Suprapubic skin (tissue), 4 donors: ENCODE measurements at regions not wholly inside any gene's neighbourhood (a gene's known extent, or its start where the extent isn't known, plus 50 kb on each side); places are given as distances from the start of the nearest gene placed in this dataset.

Experiments
- DNase-seq, 2 donors: peaks; one replicate each; pipeline ENCODE4 v3.0.0-alpha.2; 2019; ENCODE audit warnings: low spot score in 2 of 2
- H3K27ac ChIP-seq: fragments of 200-600 bp; sonication (generic); one replicate; pipeline ENCODE4 v1.5.1; 2019
- H3K27me3 ChIP-seq: fragments of 200-600 bp; sonication (generic); one replicate; pipeline ENCODE4 v1.5.1; 2019
- H3K36me3 ChIP-seq: fragments of 200-600 bp; sonication (generic); one replicate; pipeline ENCODE4 v1.5.1; 2019
- H3K4me1 ChIP-seq: fragments of 200-600 bp; sonication (generic); one replicate; pipeline ENCODE4 v1.5.1; 2019
- H3K4me3 ChIP-seq: fragments of 200-600 bp; sonication (generic); one replicate; pipeline ENCODE4 v1.5.1; 2019; ENCODE audit warnings: mild to moderate bottlenecking
- H3K9me3 ChIP-seq: fragments of 200-600 bp; sonication (generic); one replicate; pipeline ENCODE4 v1.5.1; 2019
- CTCF ChIP-seq, 2 donors: fragments of 200-600 bp in 1 of 2; fragments of 450-650 bp in 1 of 2; sonication (generic) in 1 of 2; IDR thresholded peaks; one replicate each; pipeline ENCODE4 v1.5.1; 2016 to 2019; ENCODE audit warnings: antibody characterized with exemption in 2 of 2, mild to moderate bottlenecking in 1 of 2, moderate library complexity in 1 of 2
- EP300 ChIP-seq: sonication (generic); formaldehyde crosslinking; IDR thresholded peaks from one replicate; pipeline ENCODE4 v1.6.1; 2017; ENCODE audit warnings: antibody characterized with exemption
- POLR2A ChIP-seq, 2 donors: fragments of 450-650 bp; IDR thresholded peaks; one replicate each; pipeline ENCODE4 v1.6.1; 2017; ENCODE audit warnings: antibody characterized with exemption in 2 of 2, mild to moderate bottlenecking in 2 of 2, moderate library complexity in 2 of 2
- POLR2AphosphoS5 ChIP-seq, 3 donors: sonication (generic); formaldehyde crosslinking; IDR thresholded peaks; one replicate each; pipeline ENCODE4 v1.6.1; 2017; ENCODE audit warnings: antibody characterized with exemption in 3 of 3
- WGBS: methylation state at CpG from one replicate; pipeline ENCODE4 v1.1.5; 2018; 5-methylcytosine and 5-hydroxymethylcytosine counted together

- 91% methylated on average over 1 of the region's 1 CpG for WGBS
These were observed 129.6 kb downstream of the OLFM4 start for GRCh38 chr13:53158201-53158600.

GRCh38 chr13:53159431-53159830 is 130.8 kb downstream of the OLFM4 start:
- H3K27ac ChIP-seq = no peak overlapping the region
- TF ChIP-seq POLR2A (IDR thresholded peaks at IDR 0.05) (no peak), POLR2AphosphoS5 (IDR thresholded peaks at IDR 0.05) (no peak), EP300 (no peak), CTCF (IDR thresholded peaks at IDR 0.05) (no peak)
- H3K27me3 ChIP-seq = peaks cover 7% of the 10 kb centered on the region
- no peak for DNase-seq
- no peaks in the 10 kb centered on the region for H3K36me3 ChIP-seq
- no peaks in the 10 kb centered on the region for H3K4me1 ChIP-seq
- H3K9me3 ChIP-seq = no peaks in the 10 kb centered on the region
- no peak overlapping the region for H3K4me3 ChIP-seq
- 87% methylated on average over 1 of the region's 1 CpG for WGBS

More at GRCh38 chr13:53158201-53158600, 129.6 kb downstream of the OLFM4 start:
- no peaks in the 10 kb centered on the region for H3K9me3 ChIP-seq
- H3K4me1 ChIP-seq = no peaks in the 10 kb centered on the region
- no peak for DNase-seq
- H3K4me3 ChIP-seq = no peak overlapping the region
- H3K36me3 ChIP-seq = no peaks in the 10 kb centered on the region
- peaks cover 7% of the 10 kb centered on the region for H3K27me3 ChIP-seq
- no peak overlapping the region for H3K27ac ChIP-seq
- no peak for TF ChIP-seq POLR2A (IDR thresholded peaks at IDR 0.05)
- no peak for TF ChIP-seq CTCF (IDR thresholded peaks at IDR 0.05)
- no peak for TF ChIP-seq EP300
- no peak for TF ChIP-seq POLR2AphosphoS5 (IDR thresholded peaks at IDR 0.05)

GRCh38 chr13:53160211-53160610 is 131.6 kb downstream of the OLFM4 start:
- WGBS = 87% methylated on average over 7 of the region's 7 CpGs
- TF ChIP-seq CTCF (IDR thresholded peaks at IDR 0.05) = no peak
- TF ChIP-seq EP300 = no peak
- TF ChIP-seq POLR2A (IDR thresholded peaks at IDR 0.05) = no peak
- no peak for TF ChIP-seq POLR2AphosphoS5 (IDR thresholded peaks at IDR 0.05)
- Histone ChIP-seq H3K27ac (no peak overlapping the region), H3K4me3 (no peak overlapping the region), H3K27me3 (peaks cover 7% of the 10 kb centered on the region), H3K36me3 (no peaks in the 10 kb centered on the region), H3K9me3 (no peaks in the 10 kb centered on the region), H3K4me1 (no peaks in the 10 kb centered on the region)
- no peak for DNase-seq

GRCh38 chr13:53161251-53161650 is 132.6 kb downstream of the OLFM4 start:
- Histone ChIP-seq H3K27ac (no peak overlapping the region), H3K27me3 (peaks cover 7% of the 10 kb centered on the region), H3K4me3 (no peak overlapping the region), H3K36me3 (no peaks in the 10 kb centered on the region), H3K4me1 (no peaks in the 10 kb centered on the region), H3K9me3 (no peaks in the 10 kb centered on the region)
- 73% methylated on average over 1 of the region's 1 CpG for WGBS
- DNase-seq = no peak
- TF ChIP-seq CTCF (IDR thresholded peaks at IDR 0.05) = no peak
- TF ChIP-seq POLR2A (IDR thresholded peaks at IDR 0.05) = no peak
- no peak for TF ChIP-seq POLR2AphosphoS5 (IDR thresholded peaks at IDR 0.05)
- TF ChIP-seq EP300 = no peak

- TF ChIP-seq POLR2AphosphoS5 (IDR thresholded peaks at IDR 0.05) (no peak), EP300 (no peak), POLR2A (IDR thresholded peaks at IDR 0.05) (no peak), CTCF (IDR thresholded peaks at IDR 0.05) (no peak)
- DNase-seq = no peak
- H3K4me1 ChIP-seq = no peaks in the 10 kb centered on the region
- 12% methylated on average over 4 of the region's 4 CpGs for WGBS
- H3K9me3 ChIP-seq = no peaks in the 10 kb centered on the region
- no peak overlapping the region for H3K27ac ChIP-seq
- no peak overlapping the region for H3K4me3 ChIP-seq
- peaks cover 11% of the 10 kb centered on the region for H3K27me3 ChIP-seq
- H3K36me3 ChIP-seq = no peaks in the 10 kb centered on the region
These were observed 136.6 kb downstream of the OLFM4 start for GRCh38 chr13:53165261-53165660.
